KMS-11 (cell line): ENCODE measurements at regions not wholly inside any gene's neighbourhood (a gene's known extent, or its start where the extent isn't known, plus 50 kb on each side); places are given as distances from the start of the nearest gene placed in this dataset.

Source experiments
- H2AFZ ChIP-seq: fragments of 200-600 bp; sonication (generic); 2 replicates; pipeline ENCODE4 v1.6.1; 2016; ENCODE audit warnings: antibody characterized with exemption, mixed run types, low read depth
- H3K27ac ChIP-seq: fragments of 200-600 bp; sonication (generic); 2 replicates; pipeline ENCODE4 v1.6.1; 2016; ENCODE audit warnings: mild to moderate bottlenecking, mixed run types
- H3K27me3 ChIP-seq: fragments of 200-600 bp; sonication (generic); 2 replicates; pipeline ENCODE4 v1.6.1; 2017; ENCODE audit warnings: mild to moderate bottlenecking, low read depth, mixed run types, moderate library complexity; ENCODE audit not compliant: insufficient read depth
- H3K36me3 ChIP-seq: fragments of 200-600 bp; sonication (generic); 2 replicates; pipeline ENCODE4 v1.6.1; 2017; ENCODE audit warnings: mild to moderate bottlenecking, mixed run types; ENCODE audit not compliant: insufficient read depth
- H3K4me1 ChIP-seq: fragments of 200-600 bp; sonication (generic); 2 replicates; pipeline ENCODE4 v1.6.1; 2016; ENCODE audit warnings: mild to moderate bottlenecking, low read depth, mixed run types; ENCODE audit not compliant: poor library complexity, severe bottlenecking
- H3K4me2 ChIP-seq: fragments of 200-600 bp; sonication (generic); 2 replicates; pipeline ENCODE4 v1.7.0; 2016; ENCODE audit warnings: mild to moderate bottlenecking, mixed run types
- H3K4me3 ChIP-seq: fragments of 200-600 bp; sonication (generic); IDR thresholded peaks from 2 replicates; pipeline ENCODE4 v1.6.1; 2017; ENCODE audit warnings: low read depth, low read length, mixed read lengths; ENCODE audit not compliant: insufficient read depth
- H3K79me2 ChIP-seq: fragments of 200-600 bp; sonication (generic); 2 replicates; pipeline ENCODE4 v1.6.1; 2016; ENCODE audit warnings: low read depth, mixed run types; ENCODE audit not compliant: insufficient read depth
- H3K9ac ChIP-seq: fragments of 200-600 bp; sonication (generic); 2 replicates; pipeline ENCODE4 v1.6.1; 2016; ENCODE audit warnings: mild to moderate bottlenecking, mixed run types
- H4K20me1 ChIP-seq: fragments of 200-600 bp; sonication (generic); 2 replicates; pipeline ENCODE4 v1.6.1; 2016; ENCODE audit warnings: mild to moderate bottlenecking, mixed run types; ENCODE audit not compliant: insufficient read depth
- CTCF ChIP-seq: fragments of 200-600 bp; sonication (generic); conservative IDR thresholded peaks from 2 replicates; pipeline ENCODE4 v1.6.1; 2017; ENCODE audit warnings: low read depth, mild to moderate bottlenecking, antibody characterized with exemption, low read length, moderate library complexity, mixed read lengths

GRCh38 chr16:73845238-73846006 is 451.2 kb upstream of the PSMD7 start:
- H3K4me1 ChIP-seq: no peaks in the 10 kb centered on the region
- no peak overlapping the region for H3K27ac ChIP-seq
- no peak overlapping the region for H3K4me3 ChIP-seq
- no peaks in the 10 kb centered on the region for H3K79me2 ChIP-seq
- H3K4me2 ChIP-seq: no peak overlapping the region
- no peak overlapping the region for H2AFZ ChIP-seq
- H3K9ac ChIP-seq: no peak overlapping the region
- H4K20me1 ChIP-seq: no peaks in the 10 kb centered on the region
- H3K27me3 ChIP-seq: no peaks in the 10 kb centered on the region
- TF ChIP-seq CTCF: no peak
- H3K36me3 ChIP-seq: no peaks in the 10 kb centered on the region

GRCh38 chr16:73840728-73841127 is 455.9 kb upstream of the PSMD7 start:
- Histone ChIP-seq H3K36me3 (no peaks in the 10 kb centered on the region), H3K79me2 (no peaks in the 10 kb centered on the region), H3K4me2 (no peak overlapping the region), H2AFZ (no peak overlapping the region), H3K27ac (no peak overlapping the region), H3K4me1 (no peaks in the 10 kb centered on the region), H3K4me3 (no peak overlapping the region), H3K27me3 (no peaks in the 10 kb centered on the region), H3K9ac (no peak overlapping the region), H4K20me1 (no peaks in the 10 kb centered on the region)
- no peak for TF ChIP-seq CTCF

- H3K9ac ChIP-seq: no peak overlapping the region
- no peaks in the 10 kb centered on the region for H3K36me3 ChIP-seq
- no peaks in the 10 kb centered on the region for H3K79me2 ChIP-seq
- H3K4me2 ChIP-seq: no peak overlapping the region
- no peak overlapping the region for H3K4me3 ChIP-seq
- no peaks in the 10 kb centered on the region for H3K27me3 ChIP-seq
- no peak overlapping the region for H3K27ac ChIP-seq
- no peaks in the 10 kb centered on the region for H3K4me1 ChIP-seq
- no peak for TF ChIP-seq CTCF
- no peak overlapping the region for H2AFZ ChIP-seq
- no peaks in the 10 kb centered on the region for H4K20me1 ChIP-seq
These were observed 465.4 kb upstream of the PSMD7 start for GRCh38 chr16:73831220-73831619.

GRCh38 chr16:73823205-73823849 is 473.3 kb upstream of the PSMD7 start:
- Histone ChIP-seq H3K27ac (no peak overlapping the region), H3K4me3 (no peak overlapping the region), H3K36me3 (no peaks in the 10 kb centered on the region), H3K79me2 (no peaks in the 10 kb centered on the region), H3K4me1 (no peaks in the 10 kb centered on the region), H3K27me3 (no peaks in the 10 kb centered on the region), H3K9ac (no peak overlapping the region), H3K4me2 (no peak overlapping the region), H2AFZ (no peak overlapping the region), H4K20me1 (no peaks in the 10 kb centered on the region)
- no peak for TF ChIP-seq CTCF
